K562 (cell line): ENCODE measurements at regions not wholly inside any gene's neighbourhood (a gene's known extent, or its start where the extent isn't known, plus 50 kb on each side); places are given as distances from the start of the nearest gene placed in this dataset.

Experiments used
- CAMTA2 ChIP-seq: fragments of 250-450 bp; sonication (Bioruptor Pico); conservative IDR thresholded peaks from 2 replicates; pipeline ENCODE4 v1.5.1; 2022
- CHD1 ChIP-seq: fragments of 200-600 bp; sonication (generic); IDR thresholded peaks from one replicate; pipeline ENCODE4 v1.6.1; 2012; ENCODE audit warnings: mild to moderate bottlenecking, moderate library complexity, low read length, inconsistent platforms
- MAFK ChIP-seq: IDR thresholded peaks from 2 replicates; pipeline ENCODE4 v1.6.1; 2011; ENCODE audit warnings: low read length, improper control_type of control experiment
- MXI1 ChIP-seq: IDR thresholded peaks from 2 replicates; pipeline ENCODE4 v1.6.1; 2011; ENCODE audit warnings: low read depth, mild to moderate bottlenecking, improper control_type of control experiment, low read length
- POLR2A ChIP-seq: fragments of 450-650 bp; conservative IDR thresholded peaks from 2 replicates; pipeline ENCODE4 v1.6.1; 2016
- SMARCB1 ChIP-seq: IDR thresholded peaks from 2 replicates; pipeline ENCODE4 v1.6.1; 2011; ENCODE audit warnings: improper control_type of control experiment, low read depth; ENCODE audit not compliant: insufficient read length
- SNRNP70 ChIP-seq: fragments of 200-400 bp; formaldehyde crosslinking; optimal IDR thresholded peaks from 2 replicates; pipeline ENCODE3; 2017; ENCODE audit warnings: low read depth, low read length
- ZFP36 ChIP-seq: fragments of 150-350 bp; IDR thresholded peaks from 2 replicates; pipeline ENCODE4 v1.6.1; 2018; ENCODE audit warnings: low read length, low read depth; ENCODE audit not compliant: partially characterized antibody
- ZNF12 ChIP-seq: sonication (generic); formaldehyde crosslinking; IDR thresholded peaks from 2 replicates; pipeline ENCODE4 v1.4.0; 2020; ENCODE audit warnings: mild to moderate bottlenecking, missing genetic modification reagents
- ZNF232 ChIP-seq: sonication (generic); formaldehyde crosslinking; IDR thresholded peaks from 2 replicates; pipeline ENCODE4 v1.8.0; 2022; ENCODE audit warnings: mild to moderate bottlenecking, missing genetic modification reagents
- ZNF274 ChIP-seq: IDR thresholded peaks from 2 replicates; pipeline ENCODE4 v1.6.1; 2011; ENCODE audit warnings: low read depth, mild to moderate bottlenecking, low read length, moderate library complexity, borderline replicate concordance
- TF ChIP-seq, protein P1 (sequence below), 3 experiments: IDR thresholded peaks in 2 of 3; conservative IDR thresholded peaks in 1 of 3; 2 replicates each; pipeline ENCODE4 v1.5.1; 2011 to 2012; ENCODE audit warnings: low read length in 3 of 3, mild to moderate bottlenecking in 3 of 3, control low read depth in 2 of 3, improper control_type of control experiment in 1 of 3, inconsistent platforms in 1 of 3, low read depth in 1 of 3, mixed read lengths in 1 of 3, moderate library complexity in 1 of 3; ENCODE audit not compliant: insufficient read depth in 2 of 3
- TF ChIP-seq, protein P2 (sequence below): sonication (generic); formaldehyde crosslinking; IDR thresholded peaks from 2 replicates; pipeline ENCODE4 v1.4.0; 2020; ENCODE audit warnings: mild to moderate bottlenecking, missing genetic modification reagents

DNA sequence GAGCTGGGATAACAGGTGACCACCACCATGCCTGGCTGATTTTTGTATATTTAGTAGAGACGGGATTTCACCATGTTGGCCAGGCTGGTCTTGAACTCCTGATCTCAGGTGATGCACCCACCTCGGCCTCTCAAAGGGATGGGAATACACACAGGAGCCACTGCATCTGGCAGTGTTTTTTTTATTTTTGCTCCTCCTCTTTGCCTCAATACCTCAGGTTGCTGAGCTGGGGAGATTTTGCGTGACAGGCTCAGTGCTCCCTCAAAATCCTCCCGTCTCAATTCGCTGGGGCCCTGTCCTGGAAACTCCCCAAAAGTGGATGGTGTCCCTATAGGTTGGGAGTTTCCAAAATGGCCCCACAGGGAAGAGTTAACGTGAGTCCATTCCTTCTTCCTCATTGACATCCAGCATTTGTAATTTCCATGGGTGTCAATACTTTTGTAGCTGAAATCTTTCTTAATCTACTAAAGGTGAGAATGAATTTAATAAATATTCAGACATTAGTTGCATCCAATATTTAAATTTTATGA lies 71.8 kb downstream of the GGTLC2 start:
- no peak for TF ChIP-seq MXI1
- TF ChIP-seq, protein P1, sequence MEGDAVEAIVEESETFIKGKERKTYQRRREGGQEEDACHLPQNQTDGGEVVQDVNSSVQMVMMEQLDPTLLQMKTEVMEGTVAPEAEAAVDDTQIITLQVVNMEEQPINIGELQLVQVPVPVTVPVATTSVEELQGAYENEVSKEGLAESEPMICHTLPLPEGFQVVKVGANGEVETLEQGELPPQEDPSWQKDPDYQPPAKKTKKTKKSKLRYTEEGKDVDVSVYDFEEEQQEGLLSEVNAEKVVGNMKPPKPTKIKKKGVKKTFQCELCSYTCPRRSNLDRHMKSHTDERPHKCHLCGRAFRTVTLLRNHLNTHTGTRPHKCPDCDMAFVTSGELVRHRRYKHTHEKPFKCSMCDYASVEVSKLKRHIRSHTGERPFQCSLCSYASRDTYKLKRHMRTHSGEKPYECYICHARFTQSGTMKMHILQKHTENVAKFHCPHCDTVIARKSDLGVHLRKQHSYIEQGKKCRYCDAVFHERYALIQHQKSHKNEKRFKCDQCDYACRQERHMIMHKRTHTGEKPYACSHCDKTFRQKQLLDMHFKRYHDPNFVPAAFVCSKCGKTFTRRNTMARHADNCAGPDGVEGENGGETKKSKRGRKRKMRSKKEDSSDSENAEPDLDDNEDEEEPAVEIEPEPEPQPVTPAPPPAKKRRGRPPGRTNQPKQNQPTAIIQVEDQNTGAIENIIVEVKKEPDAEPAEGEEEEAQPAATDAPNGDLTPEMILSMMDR (IDR thresholded peaks at IDR 0.05 in 2 of 3, conservative IDR thresholded peaks at IDR 0.05 in 1 of 3; ENCODE audit: insufficient read depth in 2 of 3, low read depth in 1 of 3, low read length in 3 of 3): no peak
- no peak for TF ChIP-seq ZFP36
- TF ChIP-seq POLR2A: no peak
- no peak for TF ChIP-seq SNRNP70
- TF ChIP-seq ZNF232 (CRISPR knock-in tag): no peak
- no peak for TF ChIP-seq MAFK
- TF ChIP-seq SMARCB1: no peak
- no peak for TF ChIP-seq ZNF274
- no peak for TF ChIP-seq CAMTA2 (CRISPR knock-in tag)
- no peak for TF ChIP-seq ZNF12 (CRISPR knock-in tag)
- TF ChIP-seq, protein P2, sequence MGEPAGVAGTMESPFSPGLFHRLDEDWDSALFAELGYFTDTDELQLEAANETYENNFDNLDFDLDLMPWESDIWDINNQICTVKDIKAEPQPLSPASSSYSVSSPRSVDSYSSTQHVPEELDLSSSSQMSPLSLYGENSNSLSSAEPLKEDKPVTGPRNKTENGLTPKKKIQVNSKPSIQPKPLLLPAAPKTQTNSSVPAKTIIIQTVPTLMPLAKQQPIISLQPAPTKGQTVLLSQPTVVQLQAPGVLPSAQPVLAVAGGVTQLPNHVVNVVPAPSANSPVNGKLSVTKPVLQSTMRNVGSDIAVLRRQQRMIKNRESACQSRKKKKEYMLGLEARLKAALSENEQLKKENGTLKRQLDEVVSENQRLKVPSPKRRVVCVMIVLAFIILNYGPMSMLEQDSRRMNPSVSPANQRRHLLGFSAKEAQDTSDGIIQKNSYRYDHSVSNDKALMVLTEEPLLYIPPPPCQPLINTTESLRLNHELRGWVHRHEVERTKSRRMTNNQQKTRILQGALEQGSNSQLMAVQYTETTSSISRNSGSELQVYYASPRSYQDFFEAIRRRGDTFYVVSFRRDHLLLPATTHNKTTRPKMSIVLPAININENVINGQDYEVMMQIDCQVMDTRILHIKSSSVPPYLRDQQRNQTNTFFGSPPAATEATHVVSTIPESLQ (CRISPR knock-in tag): no peak
- TF ChIP-seq CHD1: no peak
